ENCODE measurements at regions not wholly inside any gene's neighbourhood (a gene's known extent, or its start where the extent isn't known, plus 50 kb on each side); places are given as distances from the start of the nearest gene placed in this dataset.
"Not testable (repeated sequence)": the region's sequence is repeated elsewhere in the genome, so short reads cannot be mapped to it uniquely, and the experiment has no call there.

- H3K36me3 ChIP-seq (ENCODE audit: insufficient read depth, insufficient read length, low read length): no peaks in the 10 kb centered on the region
- TF ChIP-seq SUZ12 (IDR thresholded peaks at IDR 0.05; ENCODE audit: extremely low read depth, insufficient read depth, insufficient read length) (no peak), ZNF274 (IDR thresholded peaks at IDR 0.05; ENCODE audit: low read depth, low read length) (no peak), YY1 (IDR thresholded peaks at IDR 0.05; ENCODE audit: insufficient read depth, insufficient read length) (no peak)
- H3K27me3 ChIP-seq (ENCODE audit: insufficient read depth, insufficient read length): no peaks in the 10 kb centered on the region
- no peak overlapping the region for H3K9ac ChIP-seq (ENCODE audit: insufficient read length, low read depth)
- no peaks in the 10 kb centered on the region for H3K4me1 ChIP-seq (ENCODE audit: insufficient read depth, insufficient read length)
- H3K9me3 ChIP-seq (ENCODE audit: insufficient read depth, low read length): no peaks in the 10 kb centered on the region
- DNase-seq (ENCODE audit: low read depth, low spot score): no peak
- no peak overlapping the region for H3K4me3 ChIP-seq (ENCODE audit: insufficient read length, low read depth)
These were observed 169.3 kb upstream of the TENM4 start for GRCh38 chr11:79610139-79610538.

- TF ChIP-seq SUZ12 (IDR thresholded peaks at IDR 0.05; ENCODE audit: extremely low read depth, insufficient read depth, insufficient read length) (no peak), ZNF274 (IDR thresholded peaks at IDR 0.05; ENCODE audit: low read depth, low read length) (no peak), YY1 (IDR thresholded peaks at IDR 0.05; ENCODE audit: insufficient read depth, insufficient read length) (no peak)
- no peak for DNase-seq (ENCODE audit: low read depth, low spot score)
- H3K27me3 ChIP-seq (ENCODE audit: insufficient read depth, insufficient read length): no peaks in the 10 kb centered on the region
- H3K36me3 ChIP-seq (ENCODE audit: insufficient read depth, insufficient read length, low read length): no peaks in the 10 kb centered on the region
- no peak overlapping the region for H3K4me3 ChIP-seq (ENCODE audit: insufficient read length, low read depth)
- H3K9ac ChIP-seq (ENCODE audit: insufficient read length, low read depth): no peak overlapping the region
- H3K9me3 ChIP-seq (ENCODE audit: insufficient read depth, low read length): no peaks in the 10 kb centered on the region
- no peaks in the 10 kb centered on the region for H3K4me1 ChIP-seq (ENCODE audit: insufficient read depth, insufficient read length)
These were observed 168.7 kb upstream of the TENM4 start for GRCh38 chr11:79609511-79609910.

- H3K4me3 ChIP-seq (ENCODE audit: insufficient read length, low read depth); DNase-seq (ENCODE audit: low read depth, low spot score); H3K27me3 ChIP-seq (ENCODE audit: insufficient read depth, insufficient read length); H3K9ac ChIP-seq (ENCODE audit: insufficient read length, low read depth); H3K9me3 ChIP-seq (ENCODE audit: insufficient read depth, low read length); H3K4me1 ChIP-seq (ENCODE audit: insufficient read depth, insufficient read length); H3K36me3 ChIP-seq (ENCODE audit: insufficient read depth, insufficient read length, low read length): not testable (repeated sequence)
These were observed 165.6 kb upstream of the TENM4 start for GRCh38 chr11:79606461-79606860.

- H3K4me1 ChIP-seq (ENCODE audit: insufficient read depth, insufficient read length): no peaks in the 10 kb centered on the region
These were observed 159.9 kb upstream of the TENM4 start for GRCh38 chr11:79600711-79601110.

GRCh38 chr11:79594834-79595233, 154.0 kb upstream of the TENM4 start:
- DNase-seq (ENCODE audit: low read depth, low spot score): no peak
- TF ChIP-seq ZNF274 (IDR thresholded peaks at IDR 0.05; ENCODE audit: low read depth, low read length): no peak
- no peak for TF ChIP-seq YY1 (IDR thresholded peaks at IDR 0.05; ENCODE audit: insufficient read depth, insufficient read length)
- no peak for TF ChIP-seq SUZ12 (IDR thresholded peaks at IDR 0.05; ENCODE audit: extremely low read depth, insufficient read depth, insufficient read length)
- no peak overlapping the region for H3K4me3 ChIP-seq (ENCODE audit: insufficient read length, low read depth)
- no peak overlapping the region for H3K9ac ChIP-seq (ENCODE audit: insufficient read length, low read depth)
- no peaks in the 10 kb centered on the region for H3K27me3 ChIP-seq (ENCODE audit: insufficient read depth, insufficient read length)
- H3K36me3 ChIP-seq (ENCODE audit: insufficient read depth, insufficient read length, low read length): no peaks in the 10 kb centered on the region
- no peaks in the 10 kb centered on the region for H3K9me3 ChIP-seq (ENCODE audit: insufficient read depth, low read length)
- H3K4me1 ChIP-seq (ENCODE audit: insufficient read depth, insufficient read length): no peaks in the 10 kb centered on the region

More at GRCh38 chr11:79600711-79601110, 159.9 kb upstream of the TENM4 start:
- Histone ChIP-seq H3K9ac (ENCODE audit: insufficient read length, low read depth) (no peak overlapping the region), H3K36me3 (ENCODE audit: insufficient read depth, insufficient read length, low read length) (no peaks in the 10 kb centered on the region), H3K4me3 (ENCODE audit: insufficient read length, low read depth) (no peak overlapping the region), H3K27me3 (ENCODE audit: insufficient read depth, insufficient read length) (no peaks in the 10 kb centered on the region), H3K9me3 (ENCODE audit: insufficient read depth, low read length) (no peaks in the 10 kb centered on the region)
- no peak for DNase-seq (ENCODE audit: low read depth, low spot score)
- no peak for TF ChIP-seq YY1 (IDR thresholded peaks at IDR 0.05; ENCODE audit: insufficient read depth, insufficient read length)
- TF ChIP-seq ZNF274 (IDR thresholded peaks at IDR 0.05; ENCODE audit: low read depth, low read length): no peak
- no peak for TF ChIP-seq SUZ12 (IDR thresholded peaks at IDR 0.05; ENCODE audit: extremely low read depth, insufficient read depth, insufficient read length)

GRCh38 chr11:79592824-79593223, 152.0 kb upstream of the TENM4 start:
- TF ChIP-seq SUZ12 (IDR thresholded peaks at IDR 0.05; ENCODE audit: extremely low read depth, insufficient read depth, insufficient read length) (no peak), YY1 (IDR thresholded peaks at IDR 0.05; ENCODE audit: insufficient read depth, insufficient read length) (no peak), ZNF274 (IDR thresholded peaks at IDR 0.05; ENCODE audit: low read depth, low read length) (no peak)
- Histone ChIP-seq H3K4me3 (ENCODE audit: insufficient read length, low read depth) (no peak overlapping the region), H3K9me3 (ENCODE audit: insufficient read depth, low read length) (no peaks in the 10 kb centered on the region), H3K4me1 (ENCODE audit: insufficient read depth, insufficient read length) (no peaks in the 10 kb centered on the region), H3K9ac (ENCODE audit: insufficient read length, low read depth) (no peak overlapping the region), H3K27me3 (ENCODE audit: insufficient read depth, insufficient read length) (no peaks in the 10 kb centered on the region), H3K36me3 (ENCODE audit: insufficient read depth, insufficient read length, low read length) (no peaks in the 10 kb centered on the region)
- no peak for DNase-seq (ENCODE audit: low read depth, low spot score)

GRCh38 chr11:79592406-79592805, 151.6 kb upstream of the TENM4 start:
- Histone ChIP-seq H3K27me3 (ENCODE audit: insufficient read depth, insufficient read length) (no peaks in the 10 kb centered on the region), H3K4me3 (ENCODE audit: insufficient read length, low read depth) (no peak overlapping the region), H3K36me3 (ENCODE audit: insufficient read depth, insufficient read length, low read length) (no peaks in the 10 kb centered on the region), H3K9me3 (ENCODE audit: insufficient read depth, low read length) (no peaks in the 10 kb centered on the region), H3K9ac (ENCODE audit: insufficient read length, low read depth) (no peak overlapping the region), H3K4me1 (ENCODE audit: insufficient read depth, insufficient read length) (no peaks in the 10 kb centered on the region)
- no peak for TF ChIP-seq YY1 (IDR thresholded peaks at IDR 0.05; ENCODE audit: insufficient read depth, insufficient read length)
- no peak for TF ChIP-seq ZNF274 (IDR thresholded peaks at IDR 0.05; ENCODE audit: low read depth, low read length)
- TF ChIP-seq SUZ12 (IDR thresholded peaks at IDR 0.05; ENCODE audit: extremely low read depth, insufficient read depth, insufficient read length): no peak
- DNase-seq (ENCODE audit: low read depth, low spot score): no peak

- H3K4me3 ChIP-seq (ENCODE audit: insufficient read length, low read depth): no peak overlapping the region
- peaks cover 4% of the 10 kb centered on the region; the same call in 1 of the 2 replicates for H3K9me3 ChIP-seq (ENCODE audit: insufficient read depth, low read length)
- no peaks in the 10 kb centered on the region for H3K4me1 ChIP-seq (ENCODE audit: insufficient read depth, insufficient read length)
- H3K27me3 ChIP-seq (ENCODE audit: insufficient read depth, insufficient read length): no peaks in the 10 kb centered on the region
- H3K9ac ChIP-seq (ENCODE audit: insufficient read length, low read depth): no peak overlapping the region
- no peak for DNase-seq (ENCODE audit: low read depth, low spot score)
- H3K36me3 ChIP-seq (ENCODE audit: insufficient read depth, insufficient read length, low read length): no peaks in the 10 kb centered on the region
- TF ChIP-seq SUZ12 (IDR thresholded peaks at IDR 0.05; ENCODE audit: extremely low read depth, insufficient read depth, insufficient read length) (no peak), ZNF274 (IDR thresholded peaks at IDR 0.05; ENCODE audit: low read depth, low read length) (no peak), YY1 (IDR thresholded peaks at IDR 0.05; ENCODE audit: insufficient read depth, insufficient read length) (no peak)
These were observed 141.6 kb upstream of the TENM4 start for GRCh38 chr11:79582434-79582833.
